GM23338 (cell line): ENCODE measurements at regions not wholly inside any gene's neighbourhood (a gene's known extent, or its start where the extent isn't known, plus 50 kb on each side); places are given as distances from the start of the nearest gene placed in this dataset.

Experiments used
- ATAC-seq: fragments of 200-7000 bp; cut with Tn5 transposase; 3 replicates; pipeline ENCODE4 v1.9.1; 2020
- DNase-seq: peaks from one replicate; pipeline ENCODE4 v3.0.0-alpha.2; 2015; ENCODE audit warnings: low spot score
- H2AFZ ChIP-seq: fragments of 200-600 bp; sonication (generic); 2 replicates; pipeline ENCODE4 v1.8.0; 2016; ENCODE audit warnings: antibody characterized with exemption, mild to moderate bottlenecking, moderate library complexity
- H3F3A ChIP-seq: fragments of 200-600 bp; sonication (generic); replicated peaks from 2 replicates; pipeline ENCODE4 v1.8.0; 2017; ENCODE audit warnings: antibody characterized with exemption, mixed run types, low read depth
- H3K27ac ChIP-seq: fragments of 200-600 bp; sonication (generic); 2 replicates; pipeline ENCODE4 v1.6.1; 2016; ENCODE audit warnings: low read depth
- H3K27me3 ChIP-seq: fragments of 200-600 bp; sonication (generic); 2 replicates; pipeline ENCODE4 v1.8.0; 2016; ENCODE audit warnings: mild to moderate bottlenecking, mixed run types, moderate library complexity; ENCODE audit not compliant: insufficient read depth
- H3K36me3 ChIP-seq: fragments of 200-600 bp; sonication (generic); 2 replicates; pipeline ENCODE4 v1.8.0; 2016; ENCODE audit warnings: mild to moderate bottlenecking; ENCODE audit not compliant: insufficient read depth
- H3K4me1 ChIP-seq: fragments of 200-600 bp; sonication (generic); 2 replicates; pipeline ENCODE4 v1.8.0; 2016; ENCODE audit warnings: mild to moderate bottlenecking, moderate library complexity; ENCODE audit not compliant: insufficient read depth
- H3K4me2 ChIP-seq: fragments of 200-600 bp; sonication (generic); 2 replicates; pipeline ENCODE4 v1.7.1; 2017; ENCODE audit warnings: mixed run types
- H3K4me3 ChIP-seq: fragments of 200-600 bp; sonication (generic); 2 replicates; pipeline ENCODE4 v1.6.1; 2016; ENCODE audit warnings: mixed run types
- H3K79me2 ChIP-seq: fragments of 200-600 bp; sonication (generic); replicated peaks from 2 replicates; pipeline ENCODE4 v1.8.0; 2017; ENCODE audit warnings: mild to moderate bottlenecking; ENCODE audit not compliant: insufficient read depth
- H3K9me2 ChIP-seq: fragments of 200-600 bp; sonication (generic); 2 replicates; pipeline ENCODE4 v1.8.0; 2017; ENCODE audit not compliant: insufficient read depth
- H4K20me1 ChIP-seq: fragments of 200-600 bp; sonication (generic); replicated peaks from 2 replicates; pipeline ENCODE4 v1.8.0; 2017; ENCODE audit warnings: mild to moderate bottlenecking; ENCODE audit not compliant: insufficient read depth
- H3K27ac Mint-ChIP-seq: 2 replicates; pipeline ENCODE4 v1.8.0; 2020; ENCODE audit warnings: inconsistent platforms, mild to moderate bottlenecking, moderate library complexity, mixed read lengths
- H3K27me3 Mint-ChIP-seq: 3 replicates; pipeline ENCODE4 v1.8.0; 2022; ENCODE audit warnings: low read depth, mild to moderate bottlenecking, moderate library complexity, mixed read lengths, inconsistent platforms; ENCODE audit not compliant: insufficient read depth, poor library complexity
- H3K36me3 Mint-ChIP-seq: 3 replicates; pipeline ENCODE4 v1.8.0; 2021; ENCODE audit warnings: low read depth, mild to moderate bottlenecking, inconsistent platforms, moderate library complexity, mixed read lengths
- H3K4me1 Mint-ChIP-seq: 3 replicates; pipeline ENCODE4 v1.8.0; 2020; ENCODE audit warnings: mild to moderate bottlenecking, inconsistent platforms, mixed read lengths
- H3K4me3 Mint-ChIP-seq: 3 replicates; pipeline ENCODE4 v1.8.0; 2021; ENCODE audit warnings: moderate library complexity, mild to moderate bottlenecking, inconsistent platforms, mixed read lengths
- H3K9me3 Mint-ChIP-seq: 3 replicates; pipeline ENCODE4 v1.8.0; 2020; ENCODE audit warnings: moderate library complexity, mild to moderate bottlenecking, inconsistent platforms, mixed read lengths
- CREB1 ChIP-seq: fragments of 250-450 bp; sonication (Bioruptor Pico); IDR thresholded peaks from 2 replicates; pipeline ENCODE4 v1.5.0; 2020; ENCODE audit warnings: low read depth, mild to moderate bottlenecking, moderate library complexity
- CTCF ChIP-seq, 2 experiments: fragments of 200-600 bp in 1 of 2; sonication (generic) in 1 of 2; conservative IDR thresholded peaks; 2 replicates each; pipeline versions ENCODE4 v1.5.1 to v1.6.1; 2016 to 2017; ENCODE audit warnings: antibody characterized with exemption in 2 of 2, low read depth in 2 of 2, mild to moderate bottlenecking in 2 of 2, moderate library complexity in 1 of 2
- ETS1 ChIP-seq: IDR thresholded peaks from 2 replicates; pipeline ENCODE4 v1.6.1; 2016; ENCODE audit warnings: antibody characterized with exemption
- EZH2 ChIP-seq: fragments of 200-600 bp; sonication (generic); IDR thresholded peaks from one replicate; pipeline ENCODE4 v1.8.0; 2017; ENCODE audit warnings: antibody characterized with exemption, mild to moderate bottlenecking, low read depth; ENCODE audit not compliant: unreplicated experiment
- EZH2phosphoT487 ChIP-seq: fragments of 200-600 bp; sonication (generic); IDR thresholded peaks from one replicate; pipeline ENCODE4 v1.8.1; 2018; ENCODE audit warnings: antibody characterized with exemption; ENCODE audit not compliant: unreplicated experiment
- JUNB ChIP-seq: IDR thresholded peaks from one replicate; pipeline ENCODE4 v1.6.1; 2016; ENCODE audit warnings: antibody characterized with exemption; ENCODE audit not compliant: unreplicated experiment
- NANOG ChIP-seq: IDR thresholded peaks from 2 replicates; pipeline ENCODE4 v1.6.1; 2016; ENCODE audit warnings: antibody characterized with exemption, borderline replicate concordance
- POLR2AphosphoS5 ChIP-seq: IDR thresholded peaks from 2 replicates; pipeline ENCODE4 v1.6.1; 2016; ENCODE audit warnings: antibody characterized with exemption, low read depth
- REST ChIP-seq: IDR thresholded peaks from one replicate; pipeline ENCODE4 v1.6.1; 2018; ENCODE audit warnings: antibody characterized with exemption; ENCODE audit not compliant: unreplicated experiment
- STAT1 ChIP-seq: IDR thresholded peaks from one replicate; pipeline ENCODE4 v1.6.1; 2016; ENCODE audit warnings: antibody characterized with exemption; ENCODE audit not compliant: unreplicated experiment
- ZNF114 ChIP-seq: fragments of 250-450 bp; sonication (Bioruptor Pico); IDR thresholded peaks from 2 replicates; pipeline ENCODE4 v1.5.0; 2020; ENCODE audit warnings: mild to moderate bottlenecking, moderate library complexity
- ZNF331 ChIP-seq: fragments of 250-450 bp; sonication (Bioruptor Pico); IDR thresholded peaks from 2 replicates; pipeline ENCODE4 v1.5.0; 2020; ENCODE audit warnings: low read depth, mild to moderate bottlenecking, moderate library complexity
- TF ChIP-seq, protein P1 (sequence below): fragments of 250-450 bp; sonication (Bioruptor Pico); IDR thresholded peaks from 2 replicates; pipeline ENCODE4 v1.5.0; 2020; ENCODE audit warnings: mild to moderate bottlenecking, moderate library complexity

DNA sequence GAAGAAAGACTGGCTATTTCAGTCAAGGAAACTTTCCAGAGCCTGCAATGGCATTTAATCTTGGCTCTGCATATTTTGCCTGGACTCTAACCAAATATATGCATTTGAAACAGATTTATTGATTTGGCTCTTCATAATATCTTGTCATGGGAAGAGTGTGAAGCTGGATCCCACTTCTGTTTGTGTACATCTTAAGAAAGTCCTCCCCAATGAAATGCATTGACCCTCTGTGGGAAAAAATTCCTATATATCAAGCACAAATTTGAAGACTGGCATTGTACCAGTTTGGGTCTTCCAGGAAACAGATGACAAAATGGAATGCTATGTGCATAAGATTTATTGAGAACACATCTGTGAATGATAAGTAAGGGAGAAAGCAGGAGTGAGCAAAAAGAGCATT, 897.3 kb upstream of the TENM3 start:
- Histone ChIP-seq H3K79me2 (no peaks in the 10 kb centered on the region), H3K4me3 (no peak overlapping the region), H2AFZ (no peak overlapping the region), H3K27ac (no peak overlapping the region), H3K4me2 (no peak overlapping the region), H3K36me3 (no peaks in the 10 kb centered on the region), H3K27me3 (no peaks in the 10 kb centered on the region), H4K20me1 (no peaks in the 10 kb centered on the region), H3K4me1 (peaks cover 8% of the 10 kb centered on the region), H3K9me2 (peaks cover 3% of the 10 kb centered on the region; the same call in 1 of the 2 replicates), H3F3A (no peaks in the 10 kb centered on the region)
- ATAC-seq (no peak), DNase-seq (no peak)
- no peak overlapping the region for H3K4me3 Mint-ChIP-seq
- no peak overlapping the region for H3K27ac Mint-ChIP-seq
- H3K4me1 Mint-ChIP-seq: peaks cover 16% of the 10 kb centered on the region
- H3K9me3 Mint-ChIP-seq: no peaks in the 10 kb centered on the region; the same call in 2 of the 3 replicates
- no peaks in the 10 kb centered on the region for H3K36me3 Mint-ChIP-seq
- H3K27me3 Mint-ChIP-seq: no peaks in the 10 kb centered on the region
- TF ChIP-seq EZH2 (no peak), JUNB (no peak), POLR2AphosphoS5 (no peak), ZNF114 (CRISPR knock-in tag) (no peak), ZNF331 (CRISPR knock-in tag) (no peak), NANOG (no peak), CREB1 (CRISPR knock-in tag) (no peak), EZH2phosphoT487 (no peak), STAT1 (no peak), CTCF (conservative IDR thresholded peaks at IDR 0.05; ENCODE audit: low read depth in 2 of 2) (no peak), REST (no peak), ETS1 (no peak)
- TF ChIP-seq, protein P1, sequence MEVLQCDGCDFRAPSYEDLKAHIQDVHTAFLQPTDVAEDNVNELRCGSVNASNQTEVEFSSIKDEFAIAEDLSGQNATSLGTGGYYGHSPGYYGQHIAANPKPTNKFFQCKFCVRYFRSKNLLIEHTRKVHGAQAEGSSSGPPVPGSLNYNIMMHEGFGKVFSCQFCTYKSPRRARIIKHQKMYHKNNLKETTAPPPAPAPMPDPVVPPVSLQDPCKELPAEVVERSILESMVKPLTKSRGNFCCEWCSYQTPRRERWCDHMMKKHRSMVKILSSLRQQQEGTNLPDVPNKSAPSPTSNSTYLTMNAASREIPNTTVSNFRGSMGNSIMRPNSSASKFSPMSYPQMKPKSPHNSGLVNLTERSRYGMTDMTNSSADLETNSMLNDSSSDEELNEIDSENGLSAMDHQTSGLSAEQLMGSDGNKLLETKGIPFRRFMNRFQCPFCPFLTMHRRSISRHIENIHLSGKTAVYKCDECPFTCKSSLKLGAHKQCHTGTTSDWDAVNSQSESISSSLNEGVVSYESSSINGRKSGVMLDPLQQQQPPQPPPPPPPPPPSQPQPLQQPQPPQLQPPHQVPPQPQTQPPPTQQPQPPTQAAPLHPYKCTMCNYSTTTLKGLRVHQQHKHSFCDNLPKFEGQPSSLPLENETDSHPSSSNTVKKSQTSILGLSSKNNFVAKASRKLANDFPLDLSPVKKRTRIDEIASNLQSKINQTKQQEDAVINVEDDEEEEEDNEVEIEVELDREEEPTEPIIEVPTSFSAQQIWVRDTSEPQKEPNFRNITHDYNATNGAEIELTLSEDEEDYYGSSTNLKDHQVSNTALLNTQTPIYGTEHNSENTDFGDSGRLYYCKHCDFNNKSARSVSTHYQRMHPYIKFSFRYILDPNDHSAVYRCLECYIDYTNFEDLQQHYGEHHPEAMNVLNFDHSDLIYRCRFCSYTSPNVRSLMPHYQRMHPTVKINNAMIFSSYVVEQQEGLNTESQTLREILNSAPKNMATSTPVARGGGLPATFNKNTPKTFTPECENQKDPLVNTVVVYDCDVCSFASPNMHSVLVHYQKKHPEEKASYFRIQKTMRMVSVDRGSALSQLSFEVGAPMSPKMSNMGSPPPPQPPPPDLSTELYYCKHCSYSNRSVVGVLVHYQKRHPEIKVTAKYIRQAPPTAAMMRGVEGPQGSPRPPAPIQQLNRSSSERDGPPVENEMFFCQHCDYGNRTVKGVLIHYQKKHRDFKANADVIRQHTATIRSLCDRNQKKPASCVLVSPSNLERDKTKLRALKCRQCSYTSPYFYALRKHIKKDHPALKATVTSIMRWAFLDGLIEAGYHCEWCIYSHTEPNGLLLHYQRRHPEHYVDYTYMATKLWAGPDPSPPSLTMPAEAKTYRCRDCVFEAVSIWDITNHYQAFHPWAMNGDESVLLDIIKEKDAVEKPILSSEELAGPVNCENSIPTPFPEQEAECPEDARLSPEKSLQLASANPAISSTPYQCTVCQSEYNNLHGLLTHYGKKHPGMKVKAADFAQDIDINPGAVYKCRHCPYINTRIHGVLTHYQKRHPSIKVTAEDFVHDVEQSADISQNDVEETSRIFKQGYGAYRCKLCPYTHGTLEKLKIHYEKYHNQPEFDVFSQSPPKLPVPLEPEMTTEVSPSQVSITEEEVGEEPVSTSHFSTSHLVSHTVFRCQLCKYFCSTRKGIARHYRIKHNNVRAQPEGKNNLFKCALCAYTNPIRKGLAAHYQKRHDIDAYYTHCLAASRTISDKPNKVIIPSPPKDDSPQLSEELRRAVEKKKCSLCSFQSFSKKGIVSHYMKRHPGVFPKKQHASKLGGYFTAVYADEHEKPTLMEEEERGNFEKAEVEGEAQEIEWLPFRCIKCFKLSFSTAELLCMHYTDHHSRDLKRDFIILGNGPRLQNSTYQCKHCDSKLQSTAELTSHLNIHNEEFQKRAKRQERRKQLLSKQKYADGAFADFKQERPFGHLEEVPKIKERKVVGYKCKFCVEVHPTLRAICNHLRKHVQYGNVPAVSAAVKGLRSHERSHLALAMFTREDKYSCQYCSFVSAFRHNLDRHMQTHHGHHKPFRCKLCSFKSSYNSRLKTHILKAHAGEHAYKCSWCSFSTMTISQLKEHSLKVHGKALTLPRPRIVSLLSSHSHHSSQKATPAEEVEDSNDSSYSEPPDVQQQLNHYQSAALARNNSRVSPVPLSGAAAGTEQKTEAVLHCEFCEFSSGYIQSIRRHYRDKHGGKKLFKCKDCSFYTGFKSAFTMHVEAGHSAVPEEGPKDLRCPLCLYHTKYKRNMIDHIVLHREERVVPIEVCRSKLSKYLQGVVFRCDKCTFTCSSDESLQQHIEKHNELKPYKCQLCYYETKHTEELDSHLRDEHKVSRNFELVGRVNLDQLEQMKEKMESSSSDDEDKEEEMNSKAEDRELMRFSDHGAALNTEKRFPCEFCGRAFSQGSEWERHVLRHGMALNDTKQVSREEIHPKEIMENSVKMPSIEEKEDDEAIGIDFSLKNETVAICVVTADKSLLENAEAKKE: no peak
